GM23248 (cell line): ENCODE measurements at regions not wholly inside any gene's neighbourhood (a gene's known extent, or its start where the extent isn't known, plus 50 kb on each side); places are given as distances from the start of the nearest gene placed in this dataset.
A peak's percentile ranks its signal among the peaks of the same experiment; 100 is the strongest.

Experiments used
- DNase-seq: peaks from one replicate; pipeline ENCODE4 v3.0.0-alpha.2; 2015
- H2AFZ ChIP-seq: fragments of 200-600 bp; sonication (generic); 2 replicates; pipeline ENCODE4 v1.6.1; 2016; ENCODE audit warnings: antibody characterized with exemption
- H3F3A ChIP-seq: fragments of 200-600 bp; sonication (generic); 2 replicates; pipeline ENCODE4 v1.6.1; 2016; ENCODE audit warnings: mild to moderate bottlenecking, antibody characterized with exemption, mixed run types; ENCODE audit not compliant: insufficient read depth
- H3K27ac ChIP-seq: fragments of 200-600 bp; sonication (generic); 2 replicates; pipeline ENCODE4 v1.5.1; 2016; ENCODE audit warnings: mild to moderate bottlenecking
- H3K27me3 ChIP-seq: fragments of 200-600 bp; sonication (generic); replicated peaks from 2 replicates; pipeline ENCODE4 v1.6.1; 2016; ENCODE audit warnings: mild to moderate bottlenecking; ENCODE audit not compliant: insufficient read depth
- H3K36me3 ChIP-seq: fragments of 200-600 bp; sonication (generic); 2 replicates; pipeline ENCODE4 v1.6.1; 2016; ENCODE audit warnings: low read depth, mild to moderate bottlenecking
- H3K4me1 ChIP-seq: fragments of 200-600 bp; sonication (generic); 2 replicates; pipeline ENCODE4 v1.6.1; 2016; ENCODE audit warnings: mild to moderate bottlenecking; ENCODE audit not compliant: insufficient read depth
- H3K4me2 ChIP-seq: fragments of 200-600 bp; sonication (generic); one replicate; pipeline ENCODE4 v1.6.1; 2016; ENCODE audit warnings: mild to moderate bottlenecking; ENCODE audit not compliant: unreplicated experiment
- H3K4me3 ChIP-seq: fragments of 200-600 bp; sonication (generic); 2 replicates; pipeline ENCODE4 v1.5.1; 2016; ENCODE audit warnings: mild to moderate bottlenecking
- H3K79me2 ChIP-seq: fragments of 200-600 bp; sonication (generic); 2 replicates; pipeline ENCODE4 v1.6.1; 2016; ENCODE audit warnings: mild to moderate bottlenecking; ENCODE audit not compliant: insufficient read depth
- H3K9ac ChIP-seq: fragments of 200-600 bp; sonication (generic); 2 replicates; pipeline ENCODE4 v1.6.1; 2016; ENCODE audit warnings: mild to moderate bottlenecking
- H3K9me2 ChIP-seq: fragments of 200-600 bp; sonication (generic); 2 replicates; pipeline ENCODE4 v1.6.1; 2016; ENCODE audit warnings: mixed run types, mild to moderate bottlenecking, moderate library complexity; ENCODE audit not compliant: insufficient read depth
- H3K9me3 ChIP-seq: fragments of 200-600 bp; sonication (generic); one replicate; pipeline ENCODE4 v1.6.1; 2017; ENCODE audit warnings: low read depth
- H4K20me1 ChIP-seq: fragments of 200-600 bp; sonication (generic); 2 replicates; pipeline ENCODE4 v1.6.0; 2016; ENCODE audit not compliant: insufficient read depth
- EZH2 ChIP-seq: fragments of 200-600 bp; sonication (generic); IDR thresholded peaks from 2 replicates; pipeline ENCODE4 v1.6.1; 2018; ENCODE audit warnings: antibody characterized with exemption, mild to moderate bottlenecking; ENCODE audit not compliant: insufficient read depth, poor library complexity, severe bottlenecking
- EZH2phosphoT487 ChIP-seq: fragments of 200-600 bp; sonication (generic); IDR thresholded peaks from 2 replicates; pipeline ENCODE4 v1.6.1; 2018; ENCODE audit warnings: antibody characterized with exemption, moderate library complexity, mild to moderate bottlenecking, low read depth; ENCODE audit not compliant: insufficient read depth
- WGBS, 2 experiments: methylation state at CpG; one replicate each; pipeline ENCODE4 v1.1.6; 2015 to 2017; ENCODE audit warnings: low lambda C conversion rate in 2 of 2, low coverage in 1 of 2; ENCODE audit errors: missing lambda C conversion rate in 2 of 2; 5-methylcytosine and 5-hydroxymethylcytosine counted together
- in situ Hi-C: fragments of 300-500 bp; cut with MboI; formaldehyde crosslinking; loops from 2 replicates; pipeline ENCODE4 v1.15.0; 2020

GRCh38 chr10:14389981-14390590 lies 59.4 kb upstream of the FRMD4A start:
- H3K4me1 ChIP-seq: 0 out of 2 replicates have a peak, but pooled peaks cover 4% of the 10 kb centered on the region

GRCh38 chr10:14385596-14386593 lies 55.2 kb upstream of the FRMD4A start:
- peak overlapping the region; percentile 43; the same call in 1 of the 2 replicates for H3K9ac ChIP-seq
- H2AFZ ChIP-seq: no peak overlapping the region
- H3K27ac ChIP-seq: peak overlapping the region; percentile 38
- no peaks in the 10 kb centered on the region for H3K9me2 ChIP-seq
- DNase-seq: peak; percentile 92
- in situ Hi-C loops: no loop called here
- 0 out of 2 replicates have a peak, but pooled peaks cover 4% of the 10 kb centered on the region for H3K4me1 ChIP-seq
- no peaks in the 10 kb centered on the region for H3K36me3 ChIP-seq
- TF ChIP-seq EZH2phosphoT487: no peak
- no peak for TF ChIP-seq EZH2
- H3K4me2 ChIP-seq: peak overlapping the region; percentile 61
- H3K79me2 ChIP-seq: no peaks in the 10 kb centered on the region
- H4K20me1 ChIP-seq: no peaks in the 10 kb centered on the region
- WGBS, 2 experiments: 26 to 27% methylated on average over 13 of the region's 13 CpGs
- peaks cover 12% of the 10 kb centered on the region for H3F3A ChIP-seq
- no peaks in the 10 kb centered on the region for H3K9me3 ChIP-seq
- peaks cover 53% of the 10 kb centered on the region for H3K27me3 ChIP-seq
- H3K4me3 ChIP-seq: peak overlapping the region; percentile 52

More at GRCh38 chr10:14389981-14390590, 59.4 kb upstream of the FRMD4A start:
- Histone ChIP-seq H3K4me3 (no peak overlapping the region), H3F3A (peaks cover 12% of the 10 kb centered on the region), H3K9me3 (no peaks in the 10 kb centered on the region), H3K9ac (no peak overlapping the region), H3K27ac (no peak overlapping the region), H3K79me2 (no peaks in the 10 kb centered on the region), H3K4me2 (no peak overlapping the region), H3K9me2 (no peaks in the 10 kb centered on the region), H3K27me3 (peaks cover 67% of the 10 kb centered on the region), H4K20me1 (no peaks in the 10 kb centered on the region), H2AFZ (no peak overlapping the region), H3K36me3 (no peaks in the 10 kb centered on the region)
- WGBS, 2 experiments: 68 to 72% methylated on average over 2 of the region's 2 CpGs
- DNase-seq: no peak
- in situ Hi-C loops: no loop called here
- no peak for TF ChIP-seq EZH2
- TF ChIP-seq EZH2phosphoT487: no peak

GRCh38 chr10:14384915-14385314 lies 54.2 kb upstream of the FRMD4A start:
- H3K36me3 ChIP-seq: no peaks in the 10 kb centered on the region
- WGBS, 2 experiments: 64 to 73% methylated on average over 3 of the region's 3 CpGs
- 0 out of 2 replicates have a peak, but pooled peaks cover 4% of the 10 kb centered on the region for H3K4me1 ChIP-seq
- H3K27ac ChIP-seq: no peak overlapping the region
- H3K9me3 ChIP-seq: no peaks in the 10 kb centered on the region
- TF ChIP-seq EZH2 (no peak), EZH2phosphoT487 (no peak)
- no peak overlapping the region for H3K4me2 ChIP-seq
- peaks cover 49% of the 10 kb centered on the region for H3K27me3 ChIP-seq
- H2AFZ ChIP-seq: no peak overlapping the region
- H3F3A ChIP-seq: peaks cover 12% of the 10 kb centered on the region
- DNase-seq: no peak
- no peaks in the 10 kb centered on the region for H4K20me1 ChIP-seq
- no peak overlapping the region for H3K4me3 ChIP-seq
- no peaks in the 10 kb centered on the region for H3K79me2 ChIP-seq
- in situ Hi-C loops: no loop called here
- H3K9ac ChIP-seq: no peak overlapping the region
- no peaks in the 10 kb centered on the region for H3K9me2 ChIP-seq

- Histone ChIP-seq H3K9ac (no peak overlapping the region), H3K27ac (no peak overlapping the region), H3K27me3 (peaks cover 43% of the 10 kb centered on the region), H4K20me1 (no peaks in the 10 kb centered on the region), H3K4me1 (0 out of 2 replicates have a peak, but pooled peaks cover 4% of the 10 kb centered on the region), H3K4me3 (no peak overlapping the region), H3K79me2 (no peaks in the 10 kb centered on the region), H3K9me3 (no peaks in the 10 kb centered on the region), H3K4me2 (no peak overlapping the region), H2AFZ (no peak overlapping the region), H3F3A (peaks cover 12% of the 10 kb centered on the region), H3K9me2 (no peaks in the 10 kb centered on the region), H3K36me3 (no peaks in the 10 kb centered on the region)
- no peak for TF ChIP-seq EZH2
- no peak for TF ChIP-seq EZH2phosphoT487
- DNase-seq: no peak
- in situ Hi-C loops: no loop called here
- WGBS, 2 experiments: 61 to 66% methylated on average over 3 of the region's 3 CpGs
Measured at GRCh38 chr10:14384116-14384730, 53.5 kb upstream of the FRMD4A start.
